HG02610 (cell line): ENCODE measurements at regions not wholly inside any gene's neighbourhood (a gene's known extent, or its start where the extent isn't known, plus 50 kb on each side); places are given as distances from the start of the nearest gene placed in this dataset.
"Not testable (repeated sequence)": the region's sequence is repeated elsewhere in the genome, so short reads cannot be mapped to it uniquely, and the experiment has no call there.

ENCODE experiments used
- ATAC-seq: cut with Tn5 transposase; IDR thresholded peaks from one replicate; pipeline ENCODE4 v1.9.1; 2021; ENCODE audit warnings: mild to moderate bottlenecking, moderate library complexity; ENCODE audit not compliant: unreplicated experiment

DNA sequence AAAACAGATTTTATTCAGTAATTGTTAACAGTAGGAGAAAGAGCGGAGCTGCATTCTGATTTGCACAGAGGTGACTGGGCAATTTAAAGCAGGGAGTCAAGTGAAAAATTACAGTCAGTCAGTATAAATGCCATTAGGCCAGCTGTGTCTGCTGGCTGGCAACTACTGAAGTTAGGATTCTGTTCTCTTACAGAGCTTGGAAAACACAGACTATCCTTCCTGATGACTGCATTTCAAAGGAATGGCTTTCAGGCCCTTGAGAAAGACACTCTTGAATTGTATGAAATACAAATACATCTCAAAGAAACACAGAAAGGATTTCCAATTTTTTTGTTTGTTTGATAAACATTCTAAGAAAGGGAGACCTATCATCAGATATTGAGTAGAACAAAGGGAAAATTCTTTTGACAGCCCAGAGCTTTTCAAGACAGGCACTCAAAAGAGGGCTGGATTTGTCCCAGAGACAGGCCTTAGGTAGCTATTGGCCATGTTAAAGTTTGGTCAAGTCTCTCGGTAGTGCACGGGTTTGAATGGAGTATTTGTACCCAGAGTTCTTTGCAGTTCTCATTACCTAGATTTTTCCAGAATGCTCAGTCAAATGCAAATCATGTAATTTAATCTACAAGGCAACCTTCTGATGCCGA, 551.2 kb upstream of the CCDC54 start:
- ATAC-seq = no peak

DNA sequence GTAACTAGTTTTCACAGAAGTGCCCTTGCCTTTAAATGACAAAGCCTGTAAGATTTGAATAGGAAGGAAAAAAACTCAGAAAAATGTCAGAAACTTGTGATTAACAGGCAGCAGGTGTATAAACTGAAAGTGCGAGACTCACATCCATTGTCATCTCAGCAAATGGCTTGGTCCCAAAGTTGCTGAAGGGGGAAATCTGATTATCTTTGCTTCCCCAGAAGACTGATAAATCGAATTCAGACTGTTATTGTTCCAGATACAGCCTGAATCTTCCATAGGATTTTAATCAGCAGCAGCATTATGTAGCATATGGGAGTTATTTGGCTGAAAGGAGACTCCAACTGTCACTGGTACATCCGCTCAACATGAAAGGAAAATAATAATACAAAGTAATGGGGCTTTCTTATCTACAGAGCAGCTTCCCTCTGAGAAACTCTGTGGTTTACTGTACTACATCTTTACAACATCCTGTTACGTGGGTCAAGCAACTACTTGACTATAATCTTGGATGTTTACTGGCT, 550.4 kb upstream of the CCDC54 start:
- ATAC-seq = no peak

- no peak for ATAC-seq
These were observed 549.6 kb upstream of the CCDC54 start for GRCh38 chr3:106827515-106828213.

DNA sequence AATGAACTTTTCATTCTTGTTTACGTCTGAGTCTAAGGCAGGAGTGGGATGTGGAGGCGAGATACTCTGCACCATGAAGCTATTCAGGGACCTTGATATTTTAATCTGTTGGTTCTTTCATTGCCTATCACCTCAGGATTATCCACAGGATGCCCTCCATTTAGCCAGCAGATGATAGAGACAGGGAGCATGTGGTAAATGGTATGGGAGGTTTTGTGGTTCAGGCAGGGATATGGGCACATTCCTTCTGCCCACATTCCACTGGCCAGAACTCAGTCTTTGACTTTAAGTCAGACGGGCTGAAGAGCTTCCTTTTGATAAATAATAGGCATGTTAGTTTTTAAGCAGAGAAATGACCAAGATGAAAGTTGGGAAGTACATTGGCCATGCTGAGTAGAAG, 548.0 kb upstream of the CCDC54 start:
- ATAC-seq = no peak

- no peak for ATAC-seq
These were observed 546.9 kb upstream of the CCDC54 start for GRCh38 chr3:106830334-106830733.

DNA sequence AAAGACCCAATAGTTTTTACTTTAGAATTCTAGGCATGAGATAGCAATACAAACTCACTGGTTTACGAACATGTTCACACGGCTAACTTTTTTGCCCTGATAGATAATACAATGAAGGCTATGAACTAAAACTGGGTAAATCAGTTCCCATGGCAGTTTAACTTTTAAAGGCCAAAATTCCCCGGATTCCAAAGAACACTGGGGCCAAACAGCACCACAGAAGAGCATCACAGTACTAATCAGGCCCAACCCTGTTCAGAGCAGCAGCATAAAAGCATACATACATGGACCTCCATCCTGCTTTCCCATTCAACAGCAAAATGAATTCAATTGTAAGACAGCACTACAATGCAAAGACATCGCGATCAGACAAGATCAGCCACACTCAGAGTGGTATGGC, 540.3 kb upstream of the CCDC54 start:
- ATAC-seq = no peak

DNA sequence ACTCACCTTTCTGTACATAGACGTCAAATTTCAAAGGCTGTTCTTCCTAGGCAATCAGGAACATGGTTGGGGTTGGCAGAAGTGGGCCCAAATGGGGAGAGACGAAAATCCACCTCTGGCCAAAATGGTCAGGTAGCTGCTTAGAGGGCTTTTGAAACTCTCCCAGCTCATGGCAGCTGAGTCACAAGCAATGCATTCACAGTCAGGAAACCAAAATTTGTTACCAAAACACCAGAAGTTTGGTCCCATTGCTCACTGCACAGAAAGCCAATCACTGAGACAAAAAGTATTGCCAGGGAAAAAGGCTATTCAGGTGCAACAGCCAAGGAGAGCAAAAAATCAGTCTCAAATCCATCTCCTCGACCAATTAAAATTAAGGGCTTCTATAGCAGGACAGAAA, 539.6 kb upstream of the CCDC54 start:
- no peak for ATAC-seq

- no peak for ATAC-seq
These were observed 537.5 kb upstream of the CCDC54 start for GRCh38 chr3:106839576-106840280.

DNA sequence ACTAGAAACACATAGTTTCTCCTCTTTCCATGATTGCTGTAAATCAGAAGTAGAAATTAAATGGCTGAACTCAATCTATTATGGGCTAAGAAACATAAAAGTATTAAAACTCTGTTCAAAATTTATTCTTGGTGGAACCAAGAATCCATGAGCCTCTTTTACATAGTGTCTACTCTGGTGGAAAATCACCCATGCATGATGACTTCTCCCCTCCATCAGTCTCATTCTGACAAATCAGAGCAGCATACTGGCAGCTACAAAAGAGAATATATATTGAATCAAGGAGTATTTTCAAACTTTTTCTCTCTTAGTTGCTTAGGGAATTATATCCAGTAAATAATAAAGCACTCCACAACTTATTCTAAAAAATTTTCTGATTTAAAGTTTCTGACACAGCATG, 536.9 kb upstream of the CCDC54 start:
- no peak for ATAC-seq

DNA sequence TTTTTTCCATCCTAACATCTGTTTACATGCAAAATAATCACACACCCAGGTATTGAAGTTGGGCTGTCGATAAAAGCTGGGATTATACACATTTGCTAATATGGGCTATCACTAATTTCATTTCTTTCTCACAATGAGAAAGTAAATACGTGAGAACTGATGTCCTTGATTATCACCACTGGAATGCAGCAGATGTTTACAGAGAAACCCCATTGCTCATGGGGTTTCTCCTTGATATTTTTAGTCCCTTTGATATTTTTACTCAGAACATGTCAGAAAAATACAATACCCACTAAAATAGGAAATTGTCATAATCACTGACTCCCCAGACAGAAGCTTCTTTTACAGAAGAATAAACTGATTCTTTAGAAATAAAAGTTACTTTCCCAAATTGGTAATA, 535.1 kb upstream of the CCDC54 start:
- no peak for ATAC-seq

GRCh38 chr3:106844638-106845037, 532.6 kb upstream of the CCDC54 start:
- ATAC-seq = no peak

- no peak for ATAC-seq
These were observed 529.1 kb upstream of the CCDC54 start for GRCh38 chr3:106848099-106848498.

GRCh38 chr3:106850437-106850836, 526.8 kb upstream of the CCDC54 start:
- ATAC-seq = no peak

- not testable (repeated sequence) for ATAC-seq
These were observed 518.9 kb upstream of the CCDC54 start for GRCh38 chr3:106858321-106858720.

- ATAC-seq = no peak
These were observed 517.1 kb upstream of the CCDC54 start for GRCh38 chr3:106860182-106860581.

GRCh38 chr3:106862067-106862466, 515.2 kb upstream of the CCDC54 start:
- no peak for ATAC-seq

GRCh38 chr3:106877627-106878026, 499.6 kb upstream of the CCDC54 start:
- ATAC-seq = no peak

GRCh38 chr3:106880206-106880605, 497.0 kb upstream of the CCDC54 start:
- ATAC-seq = no peak

- ATAC-seq = no peak
These were observed 496.1 kb upstream of the CCDC54 start for GRCh38 chr3:106881186-106881585.

DNA sequence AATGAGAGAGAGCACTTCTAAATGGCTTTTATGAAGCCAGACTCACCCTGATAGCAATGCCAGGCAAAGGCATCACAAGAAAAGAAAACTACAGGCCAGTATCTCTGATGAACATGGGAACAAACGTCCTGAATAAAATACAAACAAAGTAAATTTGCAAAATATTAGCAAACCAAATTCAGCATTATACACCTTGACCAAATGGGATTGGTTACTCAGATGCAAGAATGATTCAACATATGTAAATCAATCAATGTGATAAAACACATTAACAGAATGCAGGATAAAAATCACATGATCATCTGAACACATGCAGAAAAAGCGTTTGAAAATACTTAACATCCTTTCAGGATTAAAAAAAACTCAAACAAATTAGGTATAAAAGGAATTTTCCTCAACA, 494.9 kb upstream of the CCDC54 start:
- ATAC-seq = no peak

GRCh38 chr3:106906074-106906473, 471.2 kb upstream of the CCDC54 start:
- ATAC-seq = no peak
